ENCODE measurements at regions not wholly inside any gene's neighbourhood (a gene's known extent, or its start where the extent isn't known, plus 50 kb on each side); places are given as distances from the start of the nearest gene placed in this dataset.
A peak's percentile ranks its signal among the peaks of the same experiment; 100 is the strongest.

GRCh38 chr7:155228459-155228845, 69.2 kb upstream of the INSIG1 start:
- intact Hi-C loops (cut with micrococcal nuclease) = no loop called here
- no peak for DNase-seq
- TF ChIP-seq, protein P1, sequence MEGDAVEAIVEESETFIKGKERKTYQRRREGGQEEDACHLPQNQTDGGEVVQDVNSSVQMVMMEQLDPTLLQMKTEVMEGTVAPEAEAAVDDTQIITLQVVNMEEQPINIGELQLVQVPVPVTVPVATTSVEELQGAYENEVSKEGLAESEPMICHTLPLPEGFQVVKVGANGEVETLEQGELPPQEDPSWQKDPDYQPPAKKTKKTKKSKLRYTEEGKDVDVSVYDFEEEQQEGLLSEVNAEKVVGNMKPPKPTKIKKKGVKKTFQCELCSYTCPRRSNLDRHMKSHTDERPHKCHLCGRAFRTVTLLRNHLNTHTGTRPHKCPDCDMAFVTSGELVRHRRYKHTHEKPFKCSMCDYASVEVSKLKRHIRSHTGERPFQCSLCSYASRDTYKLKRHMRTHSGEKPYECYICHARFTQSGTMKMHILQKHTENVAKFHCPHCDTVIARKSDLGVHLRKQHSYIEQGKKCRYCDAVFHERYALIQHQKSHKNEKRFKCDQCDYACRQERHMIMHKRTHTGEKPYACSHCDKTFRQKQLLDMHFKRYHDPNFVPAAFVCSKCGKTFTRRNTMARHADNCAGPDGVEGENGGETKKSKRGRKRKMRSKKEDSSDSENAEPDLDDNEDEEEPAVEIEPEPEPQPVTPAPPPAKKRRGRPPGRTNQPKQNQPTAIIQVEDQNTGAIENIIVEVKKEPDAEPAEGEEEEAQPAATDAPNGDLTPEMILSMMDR (IDR thresholded peaks at IDR 0.05; ENCODE audit: borderline replicate concordance) = no peak

DNA sequence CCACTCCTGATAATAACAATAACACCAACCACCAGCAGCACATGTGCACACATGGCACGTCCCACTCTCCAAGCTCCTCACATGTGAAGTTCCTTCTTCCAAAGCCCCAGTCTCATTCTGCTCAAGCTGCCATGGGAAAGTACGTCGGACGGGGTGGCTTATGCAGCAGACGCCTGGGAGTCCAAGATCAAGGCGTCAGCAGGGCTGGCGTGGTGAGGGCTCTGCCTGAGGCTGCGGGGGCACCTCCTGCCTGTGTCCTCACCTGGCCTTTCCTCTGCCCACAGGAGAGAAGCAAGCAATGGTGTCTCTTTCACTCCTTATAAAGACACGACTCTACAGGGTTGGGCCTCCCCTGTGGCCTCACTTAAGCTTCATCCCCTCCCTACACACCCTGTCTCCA, 68.8 kb upstream of the INSIG1 start:
- Histone ChIP-seq H3K4me3 (no peak overlapping the region), H3K27ac (replicated peaks) (no peak overlapping the region), H3K9me3 (replicated peaks) (no peaks in the 10 kb centered on the region), H3K36me3 (no peaks in the 10 kb centered on the region), H3K4me1 (no peaks in the 10 kb centered on the region), H3K27me3 (ENCODE audit: low read depth) (peaks cover 38% of the 10 kb centered on the region)
- TF ChIP-seq, protein P1 (IDR thresholded peaks at IDR 0.05; ENCODE audit: borderline replicate concordance) = no peak
- intact Hi-C loops (cut with micrococcal nuclease) = no loop called here
- DNase-seq = no peak

More at GRCh38 chr7:155228459-155228845, 69.2 kb upstream of the INSIG1 start:
- H3K27me3 ChIP-seq (ENCODE audit: low read depth) = peaks cover 38% of the 10 kb centered on the region
- no peaks in the 10 kb centered on the region for H3K9me3 ChIP-seq (replicated peaks)
- no peak overlapping the region for H3K27ac ChIP-seq (replicated peaks)
- H3K4me1 ChIP-seq = no peaks in the 10 kb centered on the region
- H3K4me3 ChIP-seq = no peak overlapping the region
- no peaks in the 10 kb centered on the region for H3K36me3 ChIP-seq

DNA sequence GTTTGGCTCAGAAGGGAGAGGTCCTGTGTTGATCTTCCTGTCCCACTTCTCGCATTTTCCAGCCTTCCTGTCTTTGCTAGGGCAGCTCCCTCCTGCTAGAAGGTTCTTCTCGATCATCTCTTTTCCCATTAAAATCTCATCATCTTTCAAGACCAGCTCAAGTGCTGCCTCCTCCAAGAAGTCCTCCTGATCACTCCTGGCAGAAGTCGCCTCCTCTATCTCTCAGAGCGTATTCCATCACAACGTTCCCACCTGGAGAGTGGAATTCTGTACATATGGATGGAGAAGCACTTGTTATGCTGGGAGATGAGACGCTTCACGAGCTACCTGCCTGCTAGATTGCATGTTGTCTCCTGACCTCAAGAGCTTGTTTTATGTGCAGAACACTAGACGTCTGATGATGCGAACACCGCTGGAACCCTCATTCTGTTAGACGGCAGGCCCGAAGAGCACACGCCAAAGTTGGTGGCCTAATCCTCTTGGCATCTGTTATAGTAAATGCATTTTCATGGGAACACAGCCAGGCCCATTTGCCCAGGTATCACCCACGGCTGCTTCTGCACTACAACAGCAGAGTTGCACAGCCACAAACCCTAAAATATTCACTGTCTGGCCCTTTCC, 68.0 kb upstream of the INSIG1 start:
- no peaks in the 10 kb centered on the region for H3K36me3 ChIP-seq
- no peak overlapping the region for H3K27ac ChIP-seq (replicated peaks)
- H3K4me1 ChIP-seq = no peaks in the 10 kb centered on the region
- H3K4me3 ChIP-seq = no peak overlapping the region
- intact Hi-C loops (cut with micrococcal nuclease) = no loop called here
- no peak for DNase-seq
- no peaks in the 10 kb centered on the region for H3K9me3 ChIP-seq (replicated peaks)
- TF ChIP-seq, protein P1 (IDR thresholded peaks at IDR 0.05; ENCODE audit: borderline replicate concordance) = no peak
- peaks cover 38% of the 10 kb centered on the region for H3K27me3 ChIP-seq (ENCODE audit: low read depth)

DNA sequence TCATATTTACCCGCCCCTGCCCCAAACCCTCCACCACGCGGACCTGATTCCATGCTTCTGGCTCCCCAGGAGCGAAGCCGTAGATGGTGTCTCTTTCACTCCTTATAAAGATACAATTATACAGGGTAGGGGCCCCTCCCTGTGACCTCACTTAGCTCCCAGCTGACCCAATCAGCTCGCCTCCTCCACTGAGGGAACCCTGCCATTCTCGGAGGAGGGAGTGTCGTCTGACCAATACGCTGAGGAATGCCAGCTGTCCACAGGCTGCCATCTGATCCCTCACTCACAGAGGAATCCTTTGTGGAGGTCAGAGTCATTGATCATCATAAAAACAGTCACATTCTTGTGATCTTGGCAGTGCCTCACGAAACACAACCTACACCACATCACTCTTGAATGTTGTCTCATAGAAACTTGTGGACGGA, 67.5 kb upstream of the INSIG1 start:
- intact Hi-C loops (cut with micrococcal nuclease) = no loop called here
- TF ChIP-seq, protein P1 (IDR thresholded peaks at IDR 0.05; ENCODE audit: borderline replicate concordance) = no peak
- H3K9me3 ChIP-seq (replicated peaks) = no peaks in the 10 kb centered on the region
- H3K27me3 ChIP-seq (ENCODE audit: low read depth) = peaks cover 33% of the 10 kb centered on the region
- no peak overlapping the region for H3K27ac ChIP-seq (replicated peaks)
- no peak overlapping the region for H3K4me3 ChIP-seq
- peak; percentile 46 for DNase-seq
- H3K36me3 ChIP-seq = no peaks in the 10 kb centered on the region
- no peaks in the 10 kb centered on the region for H3K4me1 ChIP-seq

DNA sequence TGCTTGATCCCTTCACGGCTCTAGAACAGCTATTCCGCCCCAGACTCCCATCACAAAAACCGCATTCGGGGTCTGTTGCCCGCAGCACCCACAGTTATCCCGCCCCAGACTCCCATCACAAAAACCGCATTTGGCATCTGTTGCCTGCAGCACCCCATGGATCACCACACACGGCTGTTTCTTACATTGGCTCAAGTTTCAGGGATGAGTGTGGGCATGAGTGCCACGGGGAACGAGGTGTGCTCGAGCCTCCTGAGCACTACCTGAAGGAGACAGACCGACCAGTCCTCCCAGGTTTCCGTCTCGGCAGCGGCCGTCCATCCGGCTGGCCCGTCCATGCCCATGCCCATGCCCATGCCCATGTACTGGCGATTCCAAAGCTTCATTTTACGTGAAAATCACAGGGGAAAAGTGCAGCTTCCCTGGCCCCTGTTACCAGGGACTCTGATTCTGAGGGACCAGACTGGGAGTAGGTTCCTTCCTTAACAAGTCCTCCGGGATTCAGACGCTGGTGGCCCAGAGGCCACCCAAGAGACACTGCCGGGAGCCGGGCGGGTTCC, 66.4 kb upstream of the INSIG1 start:
- intact Hi-C loops (cut with micrococcal nuclease) = no loop called here

More for the DNA sequence above, 66.4 kb upstream of the INSIG1 start:
- H3K9me3 ChIP-seq (replicated peaks) = no peaks in the 10 kb centered on the region
- DNase-seq = no peak
- TF ChIP-seq, protein P1 (IDR thresholded peaks at IDR 0.05; ENCODE audit: borderline replicate concordance) = no peak
- no peaks in the 10 kb centered on the region for H3K4me1 ChIP-seq
- H3K27me3 ChIP-seq (ENCODE audit: low read depth) = peaks cover 27% of the 10 kb centered on the region
- no peak overlapping the region for H3K4me3 ChIP-seq
- no peak overlapping the region for H3K27ac ChIP-seq (replicated peaks)
- H3K36me3 ChIP-seq = no peaks in the 10 kb centered on the region

Data from left ventricle myocardium inferior (tissue), 1 donor.